Stimulated activated memory B cell treated with anti-CD40 and anti-IgM and Interleukin-4, amounts not matched to agents 10 μg/mL and 1 μg/mL and 100 μg/mL, for 72 hours (primary cell): ENCODE measurements at regions not wholly inside any gene's neighbourhood (a gene's known extent, or its start where the extent isn't known, plus 50 kb on each side); places are given as distances from the start of the nearest gene placed in this dataset.
"Not testable (repeated sequence)": the region's sequence is repeated elsewhere in the genome, so short reads cannot be mapped to it uniquely, and the experiment has no call there.

Source experiments
- ATAC-seq: fragments of 150-1000 bp; cut with Tn5 transposase; 2 replicates; pipeline ENCODE4 v1.10.0; 2021
- H3K27ac Mint-ChIP-seq: one replicate; pipeline ENCODE4 v1.8.0; 2022; ENCODE audit warnings: mild to moderate bottlenecking, mixed read lengths
- H3K27me3 Mint-ChIP-seq: one replicate; pipeline ENCODE4 v1.8.0; 2022; ENCODE audit warnings: mixed read lengths
- H3K36me3 Mint-ChIP-seq: one replicate; pipeline ENCODE4 v1.8.0; 2022; ENCODE audit warnings: mixed read lengths
- H3K4me1 Mint-ChIP-seq: one replicate; pipeline ENCODE4 v1.8.0; 2022; ENCODE audit warnings: mixed read lengths
- H3K4me3 Mint-ChIP-seq: one replicate; pipeline ENCODE4 v1.8.0; 2022; ENCODE audit warnings: mild to moderate bottlenecking, moderate library complexity, mixed read lengths
- H3K9me3 Mint-ChIP-seq: one replicate; pipeline ENCODE4 v1.8.0; 2022; ENCODE audit warnings: mixed read lengths

DNA sequence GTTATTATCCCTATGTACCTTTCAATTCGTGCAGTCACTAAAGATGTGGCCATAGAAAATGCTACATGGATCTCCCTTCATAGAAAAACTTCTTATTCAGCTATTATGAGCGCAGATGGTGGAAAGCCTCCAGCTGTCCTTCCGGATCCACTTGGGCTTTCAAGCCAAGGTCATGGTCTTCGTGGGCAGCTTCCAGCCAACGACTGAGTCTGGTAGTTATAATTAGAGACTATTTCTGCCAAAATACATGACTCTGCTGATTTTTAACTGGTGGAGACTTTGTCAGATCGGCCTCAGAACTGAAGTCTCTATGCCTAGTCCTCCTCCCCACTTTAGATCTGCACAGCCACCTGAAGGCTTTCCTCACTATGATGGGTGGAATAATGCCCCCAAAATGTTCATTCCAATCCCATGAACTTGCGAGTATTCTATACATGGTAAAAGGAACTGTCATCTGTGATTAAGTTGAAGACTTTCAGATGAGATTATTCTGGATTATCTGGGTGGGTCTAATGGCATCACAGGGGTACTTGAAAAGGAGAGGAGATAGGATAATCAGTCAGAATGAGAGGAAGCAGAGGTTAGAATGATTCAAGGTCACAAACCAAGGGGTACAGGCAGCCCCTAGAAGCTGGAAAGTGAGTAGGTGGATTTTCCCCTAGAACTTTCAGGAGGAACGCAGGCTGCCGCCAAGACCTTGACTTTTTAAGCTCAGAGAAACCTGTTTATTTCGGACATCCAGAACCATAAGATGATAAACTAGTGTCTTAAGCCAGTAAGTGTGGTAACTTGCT is 171.1 kb upstream of the CXCL13 start:
- ATAC-seq = no peak

DNA sequence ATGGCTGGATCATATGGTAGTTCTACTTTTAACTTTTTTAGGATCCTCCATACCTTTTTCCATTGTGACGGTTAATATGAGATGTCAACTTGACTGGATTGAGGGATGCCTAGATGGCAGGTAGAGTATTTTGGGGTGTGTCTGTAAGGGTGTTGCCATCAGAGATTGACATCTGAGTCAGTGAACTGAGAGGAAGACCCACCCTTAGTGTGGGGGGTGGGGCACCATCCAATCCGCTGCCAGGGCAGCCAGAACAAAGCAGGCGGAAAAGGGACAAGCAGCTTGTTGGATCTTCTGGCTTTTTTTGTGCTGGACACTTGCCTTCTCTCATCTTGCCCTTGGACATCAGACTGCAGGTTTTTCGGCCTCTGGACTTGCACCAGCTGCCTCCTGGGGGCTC is 168.5 kb upstream of the CXCL13 start:
- no peak overlapping the region for H3K4me3 Mint-ChIP-seq
- H3K27me3 Mint-ChIP-seq = no peaks in the 10 kb centered on the region
- H3K36me3 Mint-ChIP-seq = no peaks in the 10 kb centered on the region
- no peak for ATAC-seq
- H3K9me3 Mint-ChIP-seq = no peaks in the 10 kb centered on the region
- H3K4me1 Mint-ChIP-seq = no peaks in the 10 kb centered on the region
- no peak overlapping the region for H3K27ac Mint-ChIP-seq

More for the DNA sequence above, 171.1 kb upstream of the CXCL13 start:
- Mint-ChIP-seq H3K36me3 (no peaks in the 10 kb centered on the region), H3K27ac (no peak overlapping the region), H3K9me3 (no peaks in the 10 kb centered on the region), H3K27me3 (no peaks in the 10 kb centered on the region), H3K4me3 (no peak overlapping the region), H3K4me1 (no peaks in the 10 kb centered on the region)

DNA sequence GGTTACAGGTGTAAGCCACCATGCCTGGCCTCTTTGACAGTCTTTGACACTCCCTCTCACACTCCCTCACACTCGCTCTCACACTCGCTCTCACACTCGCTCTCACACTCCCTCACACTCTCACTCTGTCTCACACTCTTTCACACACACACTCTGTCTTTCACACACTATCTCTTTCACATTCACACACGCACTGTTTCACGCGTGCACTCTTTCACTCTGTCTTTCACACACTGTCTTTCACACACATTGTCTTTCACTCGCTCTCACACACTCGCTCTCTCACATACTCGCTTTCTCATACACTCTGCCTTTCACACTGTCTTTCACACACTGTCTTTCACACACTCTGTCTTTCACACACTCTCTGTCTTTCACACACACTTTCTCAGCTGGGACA is 167.1 kb upstream of the CXCL13 start:
- Mint-ChIP-seq H3K4me3 (no peak overlapping the region), H3K27ac (no peak overlapping the region), H3K36me3 (no peaks in the 10 kb centered on the region), H3K4me1 (no peaks in the 10 kb centered on the region), H3K9me3 (no peaks in the 10 kb centered on the region), H3K27me3 (no peaks in the 10 kb centered on the region)
- no peak for ATAC-seq

DNA sequence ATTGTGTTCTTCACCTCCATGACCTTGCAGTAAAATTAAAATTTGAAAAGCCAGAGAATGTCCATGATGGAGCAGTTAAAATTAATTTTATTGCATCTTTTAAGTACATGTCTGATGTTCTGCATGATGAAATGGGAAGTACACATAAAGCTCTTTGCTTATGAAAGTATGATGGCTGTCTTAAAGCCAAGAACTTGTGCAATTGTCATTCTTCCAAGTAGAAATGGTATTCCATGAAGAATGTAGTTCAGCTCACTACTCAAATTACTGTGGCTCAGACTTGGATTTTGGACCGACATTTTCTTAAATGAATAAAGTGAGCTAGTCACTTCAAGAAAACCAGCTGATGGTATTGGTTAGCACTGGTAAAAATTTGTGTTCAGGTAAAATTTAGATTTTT is 161.7 kb upstream of the CXCL13 start:
- Mint-ChIP-seq H3K4me3 (no peak overlapping the region), H3K27me3 (no peaks in the 10 kb centered on the region), H3K27ac (no peak overlapping the region), H3K9me3 (no peaks in the 10 kb centered on the region), H3K36me3 (no peaks in the 10 kb centered on the region), H3K4me1 (no peaks in the 10 kb centered on the region)
- ATAC-seq = no peak

DNA sequence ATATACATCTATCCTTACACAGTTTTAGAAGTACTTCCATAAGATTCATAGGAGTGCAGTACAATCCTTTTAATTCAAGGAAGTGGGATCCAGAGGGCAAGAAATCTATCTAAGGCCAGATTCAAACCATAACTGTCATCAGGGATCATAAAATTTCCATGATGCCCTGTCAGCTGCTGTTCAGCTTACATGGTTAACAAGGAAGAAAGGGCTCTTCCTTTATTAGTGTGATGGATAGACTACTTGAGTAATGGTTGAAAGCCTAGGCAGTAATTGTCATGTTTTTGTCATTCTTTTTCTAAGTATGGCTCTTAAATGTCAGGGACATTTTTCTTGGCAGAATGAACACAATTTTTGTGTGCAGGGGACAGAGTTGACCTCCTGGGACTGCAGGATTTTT is 159.8 kb upstream of the CXCL13 start:
- no peaks in the 10 kb centered on the region for H3K4me1 Mint-ChIP-seq
- H3K36me3 Mint-ChIP-seq = no peaks in the 10 kb centered on the region
- no peaks in the 10 kb centered on the region for H3K9me3 Mint-ChIP-seq
- no peak overlapping the region for H3K4me3 Mint-ChIP-seq
- H3K27ac Mint-ChIP-seq = no peak overlapping the region
- H3K27me3 Mint-ChIP-seq = no peaks in the 10 kb centered on the region
- ATAC-seq = no peak

DNA sequence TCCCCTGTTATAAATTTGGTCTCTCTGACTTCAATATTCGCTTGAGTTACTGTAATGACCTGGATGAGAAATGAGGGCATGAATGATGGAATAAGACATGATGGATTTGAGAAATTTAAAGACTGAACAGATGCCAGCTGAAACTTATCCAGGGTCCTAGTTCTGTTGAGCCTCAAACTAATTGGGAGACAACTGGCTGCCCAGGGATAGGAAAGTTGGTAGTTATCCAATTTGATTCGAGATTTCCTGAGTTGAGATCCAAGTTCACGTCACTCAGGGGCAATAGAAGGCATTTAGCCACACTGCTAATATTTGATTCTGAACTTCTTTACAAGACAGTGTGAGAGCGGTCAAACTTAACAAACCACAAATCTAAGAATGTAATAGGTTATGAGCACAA is 159.0 kb upstream of the CXCL13 start:
- no peaks in the 10 kb centered on the region for H3K4me1 Mint-ChIP-seq
- no peak overlapping the region for H3K27ac Mint-ChIP-seq
- H3K9me3 Mint-ChIP-seq = no peaks in the 10 kb centered on the region
- H3K36me3 Mint-ChIP-seq = no peaks in the 10 kb centered on the region
- no peak overlapping the region for H3K4me3 Mint-ChIP-seq
- ATAC-seq = no peak
- H3K27me3 Mint-ChIP-seq = no peaks in the 10 kb centered on the region

DNA sequence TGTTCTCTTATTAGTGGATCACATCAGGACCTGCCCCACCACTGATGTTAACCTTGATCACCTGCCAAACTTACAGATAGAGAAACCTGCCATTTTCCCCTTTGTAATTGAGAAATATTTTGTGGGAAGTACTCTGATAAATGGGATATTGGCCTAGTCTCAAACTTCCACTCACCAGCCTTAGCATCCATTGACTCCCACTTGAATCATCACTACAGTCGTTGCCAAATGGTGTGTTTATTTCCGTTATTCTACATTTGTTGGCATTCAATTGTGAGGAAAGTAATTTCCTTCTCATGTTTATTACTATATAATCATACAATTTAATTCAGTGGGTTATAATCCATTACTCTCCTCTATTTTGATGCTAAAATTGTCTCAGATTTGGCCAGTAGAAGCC is 156.4 kb upstream of the CXCL13 start:
- no peaks in the 10 kb centered on the region for H3K36me3 Mint-ChIP-seq
- no peaks in the 10 kb centered on the region for H3K27me3 Mint-ChIP-seq
- H3K27ac Mint-ChIP-seq = no peak overlapping the region
- ATAC-seq = no peak
- H3K4me3 Mint-ChIP-seq = no peak overlapping the region
- H3K9me3 Mint-ChIP-seq = no peaks in the 10 kb centered on the region
- H3K4me1 Mint-ChIP-seq = no peaks in the 10 kb centered on the region

DNA sequence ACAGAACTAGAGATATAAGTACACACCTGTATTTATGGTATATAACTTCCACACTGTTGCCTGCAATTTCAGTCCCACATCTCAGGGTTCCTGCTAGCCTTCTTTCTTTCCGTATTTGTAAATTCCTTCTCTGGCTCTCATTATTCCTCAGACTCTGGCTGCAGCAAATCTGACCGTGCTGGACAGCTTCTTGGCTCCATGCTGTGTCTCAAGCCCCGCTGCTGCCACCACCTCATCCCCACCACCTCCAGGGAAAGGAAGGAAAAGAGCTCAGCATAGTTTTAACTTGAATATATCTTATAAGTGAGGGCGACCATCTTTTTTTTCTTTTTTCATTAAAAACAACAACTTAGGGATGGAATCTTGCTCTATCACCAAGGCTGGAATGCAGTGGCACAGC is 155.6 kb upstream of the CXCL13 start:
- Mint-ChIP-seq H3K36me3 (no peaks in the 10 kb centered on the region), H3K27me3 (no peaks in the 10 kb centered on the region), H3K4me3 (no peak overlapping the region), H3K4me1 (no peaks in the 10 kb centered on the region), H3K27ac (no peak overlapping the region), H3K9me3 (no peaks in the 10 kb centered on the region)
- ATAC-seq = no peak

DNA sequence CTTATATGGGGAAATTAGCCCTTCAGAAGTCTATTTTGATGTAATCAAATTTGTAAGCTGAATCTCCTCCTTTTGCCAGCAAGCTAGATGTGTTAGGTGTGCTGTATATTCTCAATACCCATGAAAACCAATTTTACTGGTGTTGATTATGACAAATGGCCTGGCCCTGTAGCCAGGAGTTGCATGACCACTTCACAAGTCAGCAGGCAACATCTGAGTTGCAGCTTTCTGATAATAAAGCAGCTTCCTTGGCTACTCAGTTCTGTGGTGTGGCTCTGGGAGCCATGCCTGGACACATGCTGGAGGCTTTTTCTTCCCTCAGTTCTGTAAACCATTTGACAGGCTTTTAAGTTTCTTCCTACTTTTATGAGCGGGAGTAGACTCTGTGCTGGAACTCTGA is 154.1 kb upstream of the CXCL13 start:
- H3K27ac Mint-ChIP-seq = no peak overlapping the region
- H3K27me3 Mint-ChIP-seq = no peaks in the 10 kb centered on the region
- H3K9me3 Mint-ChIP-seq = no peaks in the 10 kb centered on the region
- H3K4me3 Mint-ChIP-seq = no peak overlapping the region
- H3K4me1 Mint-ChIP-seq = no peaks in the 10 kb centered on the region
- ATAC-seq = no peak
- no peaks in the 10 kb centered on the region for H3K36me3 Mint-ChIP-seq

DNA sequence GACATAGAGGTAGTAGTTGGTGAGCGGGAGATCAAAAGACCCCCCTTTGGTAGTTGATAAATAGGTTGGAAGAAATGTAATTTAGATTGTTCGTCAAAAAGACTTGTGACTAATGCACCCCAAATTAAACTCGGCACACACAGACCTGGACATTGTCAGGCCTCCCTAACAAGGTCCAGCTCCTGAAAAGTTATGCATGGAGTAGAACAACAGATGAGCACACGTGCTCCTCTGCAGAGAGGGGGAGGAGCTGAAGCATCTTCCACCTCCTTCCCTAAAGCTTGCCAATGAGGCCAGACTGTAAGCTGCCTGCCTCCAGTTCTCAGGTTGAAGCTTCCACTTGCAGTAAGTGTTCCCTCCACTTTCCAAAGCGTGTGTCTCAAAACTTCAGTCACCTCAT is 153.5 kb upstream of the CXCL13 start:
- not testable (repeated sequence) for H3K9me3 Mint-ChIP-seq, ATAC-seq, H3K4me1 Mint-ChIP-seq, H3K4me3 Mint-ChIP-seq, H3K27me3 Mint-ChIP-seq, H3K36me3 Mint-ChIP-seq, H3K27ac Mint-ChIP-seq

DNA sequence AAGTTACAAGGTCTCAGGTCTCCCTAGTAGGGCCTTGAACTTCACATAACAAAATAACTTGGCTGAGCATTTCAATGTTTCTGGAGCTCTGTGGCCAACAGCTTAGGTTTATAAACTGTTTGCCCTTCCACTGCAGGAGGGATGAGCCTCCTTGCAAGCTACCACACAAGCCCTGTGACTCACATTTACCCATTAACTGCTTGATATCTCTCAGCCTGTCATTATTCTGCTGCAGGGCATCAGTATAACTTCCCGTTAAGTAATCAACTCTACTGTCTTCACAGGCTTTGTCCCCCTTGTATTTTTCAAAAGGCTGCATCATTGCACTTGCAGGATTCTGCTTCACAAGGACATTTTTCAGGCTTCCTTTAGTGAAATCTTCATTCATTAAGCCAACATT is 151.7 kb upstream of the CXCL13 start:
- no peak for ATAC-seq
- Mint-ChIP-seq H3K9me3 (no peaks in the 10 kb centered on the region), H3K4me1 (no peaks in the 10 kb centered on the region), H3K27ac (no peak overlapping the region), H3K36me3 (no peaks in the 10 kb centered on the region), H3K27me3 (no peaks in the 10 kb centered on the region), H3K4me3 (no peak overlapping the region)

DNA sequence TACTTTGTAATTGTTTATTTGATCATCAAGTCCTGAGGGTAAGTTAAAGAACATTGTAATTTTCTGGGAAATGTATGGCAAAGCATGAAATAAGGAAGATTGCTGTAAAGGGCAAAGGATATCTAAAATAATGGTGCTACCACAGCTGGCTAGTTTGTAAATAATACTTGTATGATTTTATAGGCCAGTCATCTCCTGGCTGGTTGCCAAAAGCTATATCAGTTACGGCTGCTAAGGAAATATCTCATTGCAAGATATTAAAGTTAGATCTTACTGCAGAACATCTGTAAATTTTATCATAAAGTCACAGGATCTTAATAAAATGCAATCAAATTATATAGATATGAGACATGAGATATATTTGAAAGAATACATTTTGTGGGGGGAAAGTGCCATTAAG is 150.8 kb upstream of the CXCL13 start:
- Mint-ChIP-seq H3K9me3 (peaks cover 2% of the 10 kb centered on the region), H3K27me3 (no peaks in the 10 kb centered on the region), H3K4me3 (no peak overlapping the region), H3K36me3 (no peaks in the 10 kb centered on the region), H3K4me1 (no peaks in the 10 kb centered on the region), H3K27ac (no peak overlapping the region)
- ATAC-seq = no peak

DNA sequence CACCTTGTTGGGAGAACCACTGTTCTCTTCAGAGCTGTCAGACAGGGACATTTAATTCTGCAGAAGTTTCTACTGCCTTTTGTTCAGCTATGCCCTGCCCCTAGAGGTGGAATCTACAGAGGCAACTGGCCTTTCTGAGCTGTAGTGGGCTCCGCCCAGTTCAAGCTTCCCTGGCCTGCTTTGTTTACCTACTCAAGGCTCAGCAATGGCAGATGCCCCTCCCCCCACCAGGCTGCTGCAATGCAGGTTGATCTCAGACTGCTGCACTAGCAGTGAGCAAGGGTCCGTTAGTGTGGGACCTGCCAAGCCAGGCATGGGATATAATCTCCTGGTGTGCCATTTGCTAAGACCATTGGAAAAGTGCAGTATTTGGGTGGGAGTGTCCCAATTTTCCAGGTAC is 141.5 kb upstream of the CXCL13 start:
- H3K36me3 Mint-ChIP-seq, H3K27ac Mint-ChIP-seq, ATAC-seq, H3K4me3 Mint-ChIP-seq, H3K4me1 Mint-ChIP-seq, H3K27me3 Mint-ChIP-seq, H3K9me3 Mint-ChIP-seq: not testable (repeated sequence)

DNA sequence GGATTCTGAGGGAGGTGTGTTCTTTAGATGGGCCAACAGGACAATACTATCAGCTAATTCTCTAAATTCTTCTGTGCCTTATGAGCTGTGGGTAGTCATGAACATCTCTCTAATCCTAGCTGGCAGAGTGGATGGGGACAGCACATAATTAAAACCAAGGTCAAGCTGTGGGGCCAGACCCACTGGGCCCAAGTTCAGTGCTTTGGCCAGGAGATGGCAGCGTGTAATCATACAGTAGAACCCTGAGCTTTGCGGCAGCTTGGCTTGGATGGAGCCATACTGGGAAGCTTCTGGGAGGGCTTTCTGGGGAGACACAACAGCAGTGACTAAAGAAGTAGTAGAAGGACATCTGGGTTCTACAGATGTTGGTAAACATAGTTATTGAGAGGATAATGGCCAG is 140.3 kb upstream of the CXCL13 start:
- peak; percentile 64 for ATAC-seq
- no peak overlapping the region for H3K27ac Mint-ChIP-seq

DNA sequence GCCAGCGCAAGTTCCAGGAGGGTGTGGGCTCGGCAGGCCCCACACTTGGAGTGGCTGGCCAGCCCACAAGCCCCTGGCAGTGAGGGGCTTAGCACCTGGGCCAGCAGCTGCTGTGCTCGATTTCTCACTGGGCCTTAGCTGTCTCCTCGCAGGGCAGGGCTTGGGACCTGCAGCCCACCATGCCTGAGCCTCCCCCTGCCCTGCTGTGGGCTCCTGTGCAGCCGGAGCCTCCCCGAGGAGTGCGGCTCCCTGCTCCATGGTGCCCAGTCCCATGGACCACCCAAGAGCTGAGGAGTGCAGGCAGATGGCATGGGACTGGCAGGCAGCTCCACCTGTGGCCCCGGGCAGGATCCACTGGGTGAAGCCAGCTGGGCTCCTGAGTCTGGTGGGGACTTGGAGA is 139.2 kb upstream of the CXCL13 start:
- Mint-ChIP-seq H3K9me3 (peaks cover 4% of the 10 kb centered on the region), H3K4me3 (no peak overlapping the region), H3K4me1 (no peaks in the 10 kb centered on the region), H3K27ac (no peak overlapping the region), H3K27me3 (no peaks in the 10 kb centered on the region), H3K36me3 (peaks cover 6% of the 10 kb centered on the region)
- no peak for ATAC-seq

More for the DNA sequence above, 140.3 kb upstream of the CXCL13 start:
- Mint-ChIP-seq H3K36me3 (peaks cover 6% of the 10 kb centered on the region), H3K27me3 (no peaks in the 10 kb centered on the region), H3K4me3 (no peak overlapping the region), H3K9me3 (peaks cover 4% of the 10 kb centered on the region), H3K4me1 (no peaks in the 10 kb centered on the region)

DNA sequence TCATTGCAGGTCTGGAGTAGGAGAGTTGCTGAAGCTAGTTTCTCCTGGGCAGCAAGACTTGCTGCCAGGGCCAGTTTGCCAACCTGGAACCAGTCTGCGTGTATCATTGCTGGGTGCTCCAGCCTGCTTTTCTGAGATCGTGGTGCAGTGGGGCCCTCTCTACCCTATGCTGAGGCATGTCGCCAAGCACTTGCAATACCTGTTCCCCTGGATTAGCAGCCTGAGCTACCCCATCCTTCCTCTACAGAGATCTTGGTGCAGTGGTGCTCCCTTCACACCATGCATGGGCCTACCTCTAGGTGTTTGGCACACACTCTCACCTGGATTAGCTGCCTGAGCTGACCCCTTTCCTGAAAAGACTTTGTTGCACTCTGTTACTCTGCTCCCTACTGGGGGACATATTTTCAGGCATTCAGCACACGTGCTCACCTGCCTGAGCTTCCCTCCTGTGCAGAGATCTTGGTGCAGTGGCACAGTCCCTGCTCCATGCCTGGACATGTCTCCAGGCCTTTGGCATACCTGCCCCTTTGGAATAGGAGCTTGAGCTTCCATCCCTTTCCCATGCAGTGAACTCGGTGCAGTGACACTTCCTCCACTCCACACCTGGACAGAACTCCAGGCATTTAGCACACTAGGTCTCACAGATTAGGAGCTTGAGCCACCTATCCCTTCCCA is 133.7 kb upstream of the CXCL13 start:
- H3K36me3 Mint-ChIP-seq = no peaks in the 10 kb centered on the region
- peaks cover 15% of the 10 kb centered on the region for H3K4me1 Mint-ChIP-seq
- no peak overlapping the region for H3K4me3 Mint-ChIP-seq
- H3K27ac Mint-ChIP-seq = no peak overlapping the region
- no peak for ATAC-seq
- H3K9me3 Mint-ChIP-seq = peaks cover 2% of the 10 kb centered on the region
- H3K27me3 Mint-ChIP-seq = peaks cover 12% of the 10 kb centered on the region
